ENCODE measurements at regions not wholly inside any gene's neighbourhood (a gene's known extent, or its start where the extent isn't known, plus 50 kb on each side); places are given as distances from the start of the nearest gene placed in this dataset.

DNA sequence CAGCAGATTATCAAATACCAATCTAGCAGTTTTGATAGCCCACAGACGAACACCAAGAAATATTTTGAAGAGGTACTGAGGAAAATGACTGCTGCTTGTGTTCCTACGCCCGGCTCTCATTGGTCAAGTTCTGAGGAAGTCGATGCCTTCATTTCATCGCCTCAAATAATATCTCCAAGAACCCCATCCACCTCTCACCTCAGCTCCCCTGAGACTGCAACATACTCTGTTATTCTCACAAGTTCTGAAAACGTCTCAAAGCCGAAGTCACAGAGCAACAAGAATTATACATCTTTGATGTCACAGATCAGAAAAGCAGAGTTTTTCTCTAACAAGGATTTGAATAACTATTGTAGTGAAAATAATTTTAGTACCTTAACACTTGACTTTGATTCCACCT is 55.5 kb upstream of the BCAT1 start:
- Mint-ChIP-seq H3K36me3 (ENCODE audit: low read depth) (no peaks in the 10 kb centered on the region), H3K27ac (no peak overlapping the region), H3K27me3 (ENCODE audit: low read depth) (no peaks in the 10 kb centered on the region), H3K9me3 (no peaks in the 10 kb centered on the region), H3K4me3 (no peak overlapping the region), H3K4me1 (no peaks in the 10 kb centered on the region)
- TF ChIP-seq, protein P1, sequence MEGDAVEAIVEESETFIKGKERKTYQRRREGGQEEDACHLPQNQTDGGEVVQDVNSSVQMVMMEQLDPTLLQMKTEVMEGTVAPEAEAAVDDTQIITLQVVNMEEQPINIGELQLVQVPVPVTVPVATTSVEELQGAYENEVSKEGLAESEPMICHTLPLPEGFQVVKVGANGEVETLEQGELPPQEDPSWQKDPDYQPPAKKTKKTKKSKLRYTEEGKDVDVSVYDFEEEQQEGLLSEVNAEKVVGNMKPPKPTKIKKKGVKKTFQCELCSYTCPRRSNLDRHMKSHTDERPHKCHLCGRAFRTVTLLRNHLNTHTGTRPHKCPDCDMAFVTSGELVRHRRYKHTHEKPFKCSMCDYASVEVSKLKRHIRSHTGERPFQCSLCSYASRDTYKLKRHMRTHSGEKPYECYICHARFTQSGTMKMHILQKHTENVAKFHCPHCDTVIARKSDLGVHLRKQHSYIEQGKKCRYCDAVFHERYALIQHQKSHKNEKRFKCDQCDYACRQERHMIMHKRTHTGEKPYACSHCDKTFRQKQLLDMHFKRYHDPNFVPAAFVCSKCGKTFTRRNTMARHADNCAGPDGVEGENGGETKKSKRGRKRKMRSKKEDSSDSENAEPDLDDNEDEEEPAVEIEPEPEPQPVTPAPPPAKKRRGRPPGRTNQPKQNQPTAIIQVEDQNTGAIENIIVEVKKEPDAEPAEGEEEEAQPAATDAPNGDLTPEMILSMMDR (IDR thresholded peaks at IDR 0.05; ENCODE audit: unreplicated experiment in 3 of 3), result no peak

DNA sequence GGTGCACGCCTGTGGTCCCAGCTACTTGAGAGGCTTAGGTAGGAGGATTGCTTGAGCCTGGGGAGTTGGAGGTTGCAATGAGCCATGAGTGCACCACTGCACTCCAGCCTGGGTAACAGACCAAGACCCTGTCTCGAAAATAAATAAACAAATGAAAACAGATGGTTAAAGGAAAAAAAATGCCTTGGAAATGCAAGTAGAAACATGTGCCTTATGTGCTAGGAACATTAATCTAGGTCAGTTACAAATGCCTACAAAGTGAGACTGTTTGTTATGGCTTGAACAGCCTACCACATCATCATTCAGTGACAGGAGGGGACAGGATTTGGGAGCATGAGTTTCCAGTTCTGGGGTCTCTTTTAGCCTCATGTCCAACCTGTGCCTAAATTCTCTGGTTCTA is 52.4 kb upstream of the BCAT1 start:
- TF ChIP-seq, protein P1 (IDR thresholded peaks at IDR 0.05; ENCODE audit: unreplicated experiment in 3 of 3), result no peak
- Mint-ChIP-seq H3K27ac (no peak overlapping the region), H3K4me1 (peaks cover 21% of the 10 kb centered on the region), H3K27me3 (ENCODE audit: low read depth) (peaks cover under 1% of the 10 kb centered on the region), H3K9me3 (no peaks in the 10 kb centered on the region), H3K36me3 (ENCODE audit: low read depth) (no peaks in the 10 kb centered on the region), H3K4me3 (no peak overlapping the region)

Measured in nephron (organoid).